Thoracic aorta (tissue), 2 donors: ENCODE measurements at regions not wholly inside any gene's neighbourhood (a gene's known extent, or its start where the extent isn't known, plus 50 kb on each side); places are given as distances from the start of the nearest gene placed in this dataset.

Source experiments
- ATAC-seq: fragments of 150-250 bp; one replicate; pipeline ENCODE4 v1.8.0; 2017; ENCODE audit warnings: low read depth; ENCODE audit not compliant: insufficient number of reproducible peaks, low FRiP score
- DNase-seq: peaks from one replicate; pipeline ENCODE4 v3.0.0-alpha.2; 2020; ENCODE audit warnings: low spot score
- H3K27ac ChIP-seq, 2 donors: fragments of 200-600 bp; sonication (generic); 1 replicate in 1 of 2; 2 replicates in 1 of 2; pipeline ENCODE4 v1.5.1; 2016; ENCODE audit warnings: mild to moderate bottlenecking in 2 of 2, moderate library complexity in 2 of 2
- H3K27me3 ChIP-seq: fragments of 200-600 bp; sonication (generic); replicated peaks from 2 replicates; pipeline ENCODE4 v1.6.0; 2016; ENCODE audit warnings: mild to moderate bottlenecking; ENCODE audit not compliant: insufficient read depth
- H3K36me3 ChIP-seq: fragments of 200-600 bp; sonication (generic); one replicate; pipeline ENCODE4 v1.5.1; 2016
- H3K4me1 ChIP-seq, 2 donors: fragments of 200-600 bp; sonication (generic); 1 replicate in 1 of 2; 2 replicates in 1 of 2; pipeline versions ENCODE4 v1.5.1 to v1.6.0; 2016; ENCODE audit warnings: low read depth in 2 of 2, mild to moderate bottlenecking in 1 of 2; ENCODE audit not compliant: control insufficient read depth in 1 of 2
- H3K4me3 ChIP-seq: fragments of 200-600 bp; sonication (generic); 2 replicates; pipeline ENCODE4 v1.5.1; 2016; ENCODE audit warnings: mild to moderate bottlenecking
- H3K9me3 ChIP-seq: fragments of 200-600 bp; sonication (generic); 2 replicates; pipeline ENCODE4 v1.5.1; 2016
- TF ChIP-seq, protein P1 (sequence below): fragments of 200-600 bp; sonication (generic); IDR thresholded peaks from one replicate; pipeline ENCODE4 v1.5.1; 2019; ENCODE audit warnings: antibody characterized with exemption

- H3K9me3 ChIP-seq = peaks cover 3% of the 10 kb centered on the region
- H3K4me1 ChIP-seq = peaks cover 0 to 10% of the 10 kb centered on the region in 2 donors
- no peak overlapping the region for H3K4me3 ChIP-seq
- TF ChIP-seq, protein P1, sequence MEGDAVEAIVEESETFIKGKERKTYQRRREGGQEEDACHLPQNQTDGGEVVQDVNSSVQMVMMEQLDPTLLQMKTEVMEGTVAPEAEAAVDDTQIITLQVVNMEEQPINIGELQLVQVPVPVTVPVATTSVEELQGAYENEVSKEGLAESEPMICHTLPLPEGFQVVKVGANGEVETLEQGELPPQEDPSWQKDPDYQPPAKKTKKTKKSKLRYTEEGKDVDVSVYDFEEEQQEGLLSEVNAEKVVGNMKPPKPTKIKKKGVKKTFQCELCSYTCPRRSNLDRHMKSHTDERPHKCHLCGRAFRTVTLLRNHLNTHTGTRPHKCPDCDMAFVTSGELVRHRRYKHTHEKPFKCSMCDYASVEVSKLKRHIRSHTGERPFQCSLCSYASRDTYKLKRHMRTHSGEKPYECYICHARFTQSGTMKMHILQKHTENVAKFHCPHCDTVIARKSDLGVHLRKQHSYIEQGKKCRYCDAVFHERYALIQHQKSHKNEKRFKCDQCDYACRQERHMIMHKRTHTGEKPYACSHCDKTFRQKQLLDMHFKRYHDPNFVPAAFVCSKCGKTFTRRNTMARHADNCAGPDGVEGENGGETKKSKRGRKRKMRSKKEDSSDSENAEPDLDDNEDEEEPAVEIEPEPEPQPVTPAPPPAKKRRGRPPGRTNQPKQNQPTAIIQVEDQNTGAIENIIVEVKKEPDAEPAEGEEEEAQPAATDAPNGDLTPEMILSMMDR = no peak
- no peak for DNase-seq
- H3K27ac ChIP-seq = no peak overlapping the region
- H3K27me3 ChIP-seq = no peaks in the 10 kb centered on the region
- ATAC-seq = no peak
- no peaks in the 10 kb centered on the region for H3K36me3 ChIP-seq
Observed at GRCh38 chr6:22833191-22833590, 263.8 kb downstream of the HDGFL1 start.

GRCh38 chr6:22838345-22838744 is 269.0 kb downstream of the HDGFL1 start:
- Histone ChIP-seq H3K9me3 (peaks cover 11% of the 10 kb centered on the region), H3K27ac (no peak overlapping the region), H3K27me3 (no peaks in the 10 kb centered on the region), H3K4me3 (no peak overlapping the region), H3K4me1 (no peaks in the 10 kb centered on the region), H3K36me3 (no peaks in the 10 kb centered on the region)
- no peak for DNase-seq
- TF ChIP-seq, protein P1 = no peak
- no peak for ATAC-seq

DNA sequence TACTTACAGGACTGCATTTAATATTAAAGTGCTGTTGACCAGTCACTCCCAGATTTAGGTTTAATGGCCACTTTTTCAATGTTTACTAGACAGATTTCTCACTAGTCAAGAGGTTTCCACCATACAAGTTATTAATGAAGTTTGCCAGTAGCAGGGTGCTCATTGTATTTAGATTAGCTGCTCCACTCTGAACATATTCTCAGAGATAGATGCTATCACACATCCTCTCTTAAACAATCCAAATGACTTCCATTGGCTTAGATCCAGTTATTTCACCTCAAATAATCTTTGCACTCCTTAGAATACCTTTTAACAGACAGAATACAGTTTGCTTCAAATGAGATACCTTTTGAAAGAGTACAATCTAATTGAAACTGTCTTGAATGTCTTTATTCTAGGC is 276.1 kb downstream of the HDGFL1 start:
- H3K36me3 ChIP-seq = no peaks in the 10 kb centered on the region
- TF ChIP-seq, protein P1 = no peak
- H3K9me3 ChIP-seq = no peaks in the 10 kb centered on the region
- DNase-seq (no peak), ATAC-seq (no peak)
- H3K27ac ChIP-seq = no peak overlapping the region
- H3K27me3 ChIP-seq = no peaks in the 10 kb centered on the region
- H3K4me3 ChIP-seq = no peak overlapping the region
- H3K4me1 ChIP-seq = no peaks in the 10 kb centered on the region

GRCh38 chr6:22848121-22848520 is 278.8 kb downstream of the HDGFL1 start:
- Histone ChIP-seq H3K27ac (no peak overlapping the region), H3K4me1 (no peaks in the 10 kb centered on the region), H3K9me3 (no peaks in the 10 kb centered on the region), H3K4me3 (no peak overlapping the region), H3K27me3 (no peaks in the 10 kb centered on the region), H3K36me3 (no peaks in the 10 kb centered on the region)
- ATAC-seq (no peak), DNase-seq (no peak)
- TF ChIP-seq, protein P1 = no peak

GRCh38 chr6:22849921-22850320 is 280.6 kb downstream of the HDGFL1 start:
- no peak overlapping the region for H3K4me3 ChIP-seq
- no peaks in the 10 kb centered on the region for H3K36me3 ChIP-seq
- TF ChIP-seq, protein P1 = no peak
- no peaks in the 10 kb centered on the region for H3K4me1 ChIP-seq
- no peak overlapping the region for H3K27ac ChIP-seq
- no peak for ATAC-seq
- no peaks in the 10 kb centered on the region for H3K9me3 ChIP-seq
- DNase-seq = no peak
- H3K27me3 ChIP-seq = no peaks in the 10 kb centered on the region
